22Rv1 (cell line): ENCODE measurements at regions not wholly inside any gene's neighbourhood (a gene's known extent, or its start where the extent isn't known, plus 50 kb on each side); places are given as distances from the start of the nearest gene placed in this dataset.
"Not testable (repeated sequence)": the region's sequence is repeated elsewhere in the genome, so short reads cannot be mapped to it uniquely, and the experiment has no call there.

Source experiments
- ZFX ChIP-seq: fragments of 450-650 bp; IDR thresholded peaks from 2 replicates; pipeline ENCODE4 v1.6.1; 2017; ENCODE audit warnings: antibody characterized with exemption, borderline replicate concordance
- TF ChIP-seq, protein P1 (sequence below): fragments of 450-650 bp; IDR thresholded peaks from 2 replicates; pipeline ENCODE4 v1.5.1; 2017; ENCODE audit warnings: mild to moderate bottlenecking

DNA sequence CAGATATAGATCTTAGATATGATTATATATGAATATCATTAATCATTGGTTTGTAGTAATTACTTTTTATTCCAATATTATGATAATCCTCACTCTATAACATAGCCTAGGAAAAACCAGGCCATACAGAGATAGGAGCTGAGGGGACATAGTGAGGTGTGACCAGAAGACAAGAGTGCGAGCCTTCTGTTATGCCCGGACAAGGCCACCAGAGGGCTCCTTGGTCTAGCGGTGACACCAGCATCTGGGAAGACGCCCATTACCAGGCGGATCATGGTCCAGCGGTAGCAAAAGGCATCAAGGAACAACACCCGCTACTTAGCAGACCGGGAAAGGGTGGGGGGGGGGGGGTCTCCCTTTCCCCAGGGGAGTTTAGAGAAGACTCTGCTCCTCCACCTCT, 96.4 kb upstream of the WSB1 start:
- TF ChIP-seq, protein P1, sequence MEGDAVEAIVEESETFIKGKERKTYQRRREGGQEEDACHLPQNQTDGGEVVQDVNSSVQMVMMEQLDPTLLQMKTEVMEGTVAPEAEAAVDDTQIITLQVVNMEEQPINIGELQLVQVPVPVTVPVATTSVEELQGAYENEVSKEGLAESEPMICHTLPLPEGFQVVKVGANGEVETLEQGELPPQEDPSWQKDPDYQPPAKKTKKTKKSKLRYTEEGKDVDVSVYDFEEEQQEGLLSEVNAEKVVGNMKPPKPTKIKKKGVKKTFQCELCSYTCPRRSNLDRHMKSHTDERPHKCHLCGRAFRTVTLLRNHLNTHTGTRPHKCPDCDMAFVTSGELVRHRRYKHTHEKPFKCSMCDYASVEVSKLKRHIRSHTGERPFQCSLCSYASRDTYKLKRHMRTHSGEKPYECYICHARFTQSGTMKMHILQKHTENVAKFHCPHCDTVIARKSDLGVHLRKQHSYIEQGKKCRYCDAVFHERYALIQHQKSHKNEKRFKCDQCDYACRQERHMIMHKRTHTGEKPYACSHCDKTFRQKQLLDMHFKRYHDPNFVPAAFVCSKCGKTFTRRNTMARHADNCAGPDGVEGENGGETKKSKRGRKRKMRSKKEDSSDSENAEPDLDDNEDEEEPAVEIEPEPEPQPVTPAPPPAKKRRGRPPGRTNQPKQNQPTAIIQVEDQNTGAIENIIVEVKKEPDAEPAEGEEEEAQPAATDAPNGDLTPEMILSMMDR = peak; percentile 61
- not testable (repeated sequence) for TF ChIP-seq ZFX
